ENCODE measurements at regions not wholly inside any gene's neighbourhood (a gene's known extent, or its start where the extent isn't known, plus 50 kb on each side); places are given as distances from the start of the nearest gene placed in this dataset.

DNA sequence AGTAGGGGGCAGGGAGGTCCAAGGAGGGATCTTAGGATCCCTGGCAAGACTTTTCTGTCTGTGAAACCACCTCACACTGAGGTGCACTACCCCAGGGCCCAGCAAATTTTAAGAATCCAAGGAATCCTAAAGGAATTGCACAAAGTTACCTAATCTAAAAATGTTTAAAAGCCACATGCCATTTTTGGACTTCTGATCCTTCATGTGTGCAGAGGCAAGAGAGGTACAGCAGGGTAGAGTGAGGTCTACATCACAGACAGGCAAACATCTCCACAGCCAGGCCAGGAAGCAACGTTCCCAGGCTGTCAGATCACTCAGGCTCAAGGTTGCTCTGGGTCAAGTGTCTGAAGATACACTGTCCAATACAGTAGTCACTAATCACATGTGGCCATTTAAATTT, 324.6 kb upstream of the DUSP10 start:
- no peaks in the 10 kb centered on the region for H3F3A ChIP-seq (ENCODE audit: low read depth)
- H3K9me3 ChIP-seq (ENCODE audit: insufficient read depth, low read depth, low read length), result peaks cover 15% of the 10 kb centered on the region; the same call in 1 of the 2 replicates
- no peak for TF ChIP-seq EZH2phosphoT487 (IDR thresholded peaks at IDR 0.05; ENCODE audit: borderline replicate concordance)
- TF ChIP-seq, protein P1, sequence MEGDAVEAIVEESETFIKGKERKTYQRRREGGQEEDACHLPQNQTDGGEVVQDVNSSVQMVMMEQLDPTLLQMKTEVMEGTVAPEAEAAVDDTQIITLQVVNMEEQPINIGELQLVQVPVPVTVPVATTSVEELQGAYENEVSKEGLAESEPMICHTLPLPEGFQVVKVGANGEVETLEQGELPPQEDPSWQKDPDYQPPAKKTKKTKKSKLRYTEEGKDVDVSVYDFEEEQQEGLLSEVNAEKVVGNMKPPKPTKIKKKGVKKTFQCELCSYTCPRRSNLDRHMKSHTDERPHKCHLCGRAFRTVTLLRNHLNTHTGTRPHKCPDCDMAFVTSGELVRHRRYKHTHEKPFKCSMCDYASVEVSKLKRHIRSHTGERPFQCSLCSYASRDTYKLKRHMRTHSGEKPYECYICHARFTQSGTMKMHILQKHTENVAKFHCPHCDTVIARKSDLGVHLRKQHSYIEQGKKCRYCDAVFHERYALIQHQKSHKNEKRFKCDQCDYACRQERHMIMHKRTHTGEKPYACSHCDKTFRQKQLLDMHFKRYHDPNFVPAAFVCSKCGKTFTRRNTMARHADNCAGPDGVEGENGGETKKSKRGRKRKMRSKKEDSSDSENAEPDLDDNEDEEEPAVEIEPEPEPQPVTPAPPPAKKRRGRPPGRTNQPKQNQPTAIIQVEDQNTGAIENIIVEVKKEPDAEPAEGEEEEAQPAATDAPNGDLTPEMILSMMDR (conservative IDR thresholded peaks at IDR 0.05; ENCODE audit: low read length), result no peak

DNA sequence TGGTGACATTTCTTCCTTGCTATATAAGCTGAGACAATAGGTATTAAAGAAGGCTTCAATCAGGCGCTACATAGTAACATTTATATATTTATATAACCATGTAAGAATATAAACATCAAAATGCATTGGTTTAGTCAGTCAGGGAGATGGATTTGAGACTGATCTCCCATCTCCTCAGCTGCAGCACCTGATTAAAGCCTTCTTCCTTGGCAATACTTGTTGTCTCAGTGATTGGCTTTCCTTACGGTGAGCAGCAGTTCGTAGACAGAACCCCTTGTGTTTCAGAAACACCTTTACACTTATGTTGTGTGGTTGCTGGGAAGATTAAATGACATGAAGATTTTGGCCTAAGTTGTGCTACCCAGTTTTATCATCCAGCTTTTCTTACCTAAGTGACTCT, 323.3 kb upstream of the DUSP10 start:
- Histone ChIP-seq H3K27me3 (ENCODE audit: insufficient read depth, low read length, poor library complexity, severe bottlenecking) (no peaks in the 10 kb centered on the region), H3K36me3 (ENCODE audit: insufficient read depth, low read length) (no peaks in the 10 kb centered on the region), H3K79me2 (ENCODE audit: insufficient read depth, low read length) (no peaks in the 10 kb centered on the region), H3K9ac (ENCODE audit: low read depth, low read length, poor library complexity, severe bottlenecking) (no peak overlapping the region), H3K9me2 (replicated peaks; ENCODE audit: low read depth, low read length) (no peaks in the 10 kb centered on the region), H3K9me3 (ENCODE audit: insufficient read depth, low read depth, low read length) (peaks cover 15% of the 10 kb centered on the region; the same call in 1 of the 2 replicates), H3K4me3 (ENCODE audit: low read length, poor library complexity, severe bottlenecking) (no peak overlapping the region), H3K4me1 (ENCODE audit: insufficient read depth, low read length, poor library complexity, severe bottlenecking) (peaks cover 8% of the 10 kb centered on the region), H4K20me1 (ENCODE audit: insufficient read depth, low read length, poor library complexity, severe bottlenecking) (no peaks in the 10 kb centered on the region), H3K4me2 (ENCODE audit: low read depth, low read length, poor library complexity, severe bottlenecking) (no peak overlapping the region), H2AFZ (ENCODE audit: low read length) (no peak overlapping the region), H3F3A (ENCODE audit: low read depth) (no peaks in the 10 kb centered on the region)
- TF ChIP-seq, protein P1 (conservative IDR thresholded peaks at IDR 0.05; ENCODE audit: low read length), result no peak
- no peak for TF ChIP-seq EZH2phosphoT487 (IDR thresholded peaks at IDR 0.05; ENCODE audit: borderline replicate concordance)

More for the DNA sequence above, 324.6 kb upstream of the DUSP10 start:
- no peaks in the 10 kb centered on the region for H3K79me2 ChIP-seq (ENCODE audit: insufficient read depth, low read length)
- H3K4me2 ChIP-seq (ENCODE audit: low read depth, low read length, poor library complexity, severe bottlenecking), result no peak overlapping the region
- H3K36me3 ChIP-seq (ENCODE audit: insufficient read depth, low read length), result no peaks in the 10 kb centered on the region
- H3K9ac ChIP-seq (ENCODE audit: low read depth, low read length, poor library complexity, severe bottlenecking), result no peak overlapping the region
- no peaks in the 10 kb centered on the region for H3K27me3 ChIP-seq (ENCODE audit: insufficient read depth, low read length, poor library complexity, severe bottlenecking)
- H3K4me1 ChIP-seq (ENCODE audit: insufficient read depth, low read length, poor library complexity, severe bottlenecking), result peaks cover 8% of the 10 kb centered on the region
- H3K4me3 ChIP-seq (ENCODE audit: low read length, poor library complexity, severe bottlenecking), result no peak overlapping the region
- no peaks in the 10 kb centered on the region for H3K9me2 ChIP-seq (replicated peaks; ENCODE audit: low read depth, low read length)
- no peak overlapping the region for H2AFZ ChIP-seq (ENCODE audit: low read length)
- H4K20me1 ChIP-seq (ENCODE audit: insufficient read depth, low read length, poor library complexity, severe bottlenecking), result no peaks in the 10 kb centered on the region

DNA sequence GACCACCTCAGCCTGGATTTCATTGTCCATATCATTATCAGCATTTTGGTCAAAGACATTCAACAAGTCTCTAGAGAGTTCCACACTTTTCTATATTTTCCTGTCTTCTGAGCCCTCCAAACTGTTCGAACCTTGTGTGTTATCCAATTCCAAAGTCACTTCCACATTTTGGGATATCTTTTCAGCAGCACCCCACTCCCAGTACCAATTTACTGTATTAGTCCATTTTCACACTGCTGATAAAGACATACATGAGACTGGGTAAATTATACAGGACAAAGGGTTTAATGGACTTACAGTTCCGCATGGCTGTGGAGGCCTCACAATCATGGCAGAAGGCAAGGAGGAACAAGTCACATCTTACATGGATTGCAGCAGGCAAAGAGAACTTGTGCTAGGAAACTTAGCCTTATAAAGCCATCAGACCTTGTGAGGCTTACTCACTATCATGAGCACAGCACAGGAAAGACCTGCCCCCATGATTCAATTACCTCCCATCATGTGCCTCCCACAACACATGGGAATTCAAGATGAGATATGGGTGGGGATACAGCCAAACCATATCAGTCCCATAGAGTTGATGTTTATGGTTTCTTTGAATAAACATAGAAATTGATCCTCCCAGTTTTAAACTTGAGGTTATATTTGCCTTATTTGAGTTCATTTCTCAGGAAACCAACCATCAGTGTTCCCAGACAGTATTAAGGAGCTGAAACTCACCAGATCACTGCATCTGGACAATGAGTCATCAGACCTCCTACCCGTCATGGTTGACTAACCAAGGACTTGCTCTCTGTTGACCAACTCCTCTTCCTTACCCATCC, 322.7 kb upstream of the DUSP10 start:
- Histone ChIP-seq H3K9me3 (ENCODE audit: insufficient read depth, low read depth, low read length) (peaks cover 15% of the 10 kb centered on the region; the same call in 1 of the 2 replicates), H3K36me3 (ENCODE audit: insufficient read depth, low read length) (no peaks in the 10 kb centered on the region), H3K4me3 (ENCODE audit: low read length, poor library complexity, severe bottlenecking) (no peak overlapping the region), H4K20me1 (ENCODE audit: insufficient read depth, low read length, poor library complexity, severe bottlenecking) (no peaks in the 10 kb centered on the region), H2AFZ (ENCODE audit: low read length) (no peak overlapping the region), H3K4me2 (ENCODE audit: low read depth, low read length, poor library complexity, severe bottlenecking) (no peak overlapping the region), H3K27me3 (ENCODE audit: insufficient read depth, low read length, poor library complexity, severe bottlenecking) (no peaks in the 10 kb centered on the region), H3K4me1 (ENCODE audit: insufficient read depth, low read length, poor library complexity, severe bottlenecking) (peaks cover 8% of the 10 kb centered on the region), H3F3A (ENCODE audit: low read depth) (no peaks in the 10 kb centered on the region), H3K9me2 (replicated peaks; ENCODE audit: low read depth, low read length) (no peaks in the 10 kb centered on the region), H3K9ac (ENCODE audit: low read depth, low read length, poor library complexity, severe bottlenecking) (no peak overlapping the region), H3K79me2 (ENCODE audit: insufficient read depth, low read length) (no peaks in the 10 kb centered on the region)
- TF ChIP-seq, protein P1 (conservative IDR thresholded peaks at IDR 0.05; ENCODE audit: low read length), result no peak
- TF ChIP-seq EZH2phosphoT487 (IDR thresholded peaks at IDR 0.05; ENCODE audit: borderline replicate concordance), result no peak
